PC-3 (cell line): ENCODE measurements at regions not wholly inside any gene's neighbourhood (a gene's known extent, or its start where the extent isn't known, plus 50 kb on each side); places are given as distances from the start of the nearest gene placed in this dataset.
A peak's percentile ranks its signal among the peaks of the same experiment; 100 is the strongest.

Experiments used
- ATAC-seq: fragments of 200-7000 bp; cut with Tn5 transposase; 2 replicates; pipeline ENCODE4 v1.9.1; 2020; ENCODE audit warnings: mild to moderate bottlenecking, moderate library complexity
- BruUV-seq: library from RNA; stranded (reverse); fragments of 400-500 nt; replicated peaks from 2 replicates; lab custom pipeline; 2021; lab: Mats Ljungman, UMichigan
- CTCF ChIA-PET: fragments of 300-600 bp; sonication (Branson Sonifier 250); formaldehyde crosslinking; loops from one replicate; lab custom pipeline; 2022; ENCODE audit warnings: antibody characterized with exemption; lab: Charles Lee
- POLR2A ChIA-PET: fragments of 300-600 bp; sonication (Branson Sonifier 250); formaldehyde crosslinking; loops from one replicate; lab custom pipeline; 2022; ENCODE audit warnings: antibody characterized with exemption; ENCODE audit not compliant: unreplicated experiment; lab: Charles Lee
- DNase-seq: peaks from one replicate; pipeline ENCODE4 v3.0.0-alpha.2; 2015
- H2AFZ ChIP-seq: fragments of 300-600 bp; sonication (generic); 2 replicates; pipeline ENCODE4 v1.6.0; 2016; ENCODE audit warnings: antibody characterized with exemption, low read length
- H3F3A ChIP-seq: fragments of 300-600 bp; sonication (generic); one replicate; pipeline ENCODE4 v1.6.0; 2017; ENCODE audit warnings: antibody characterized with exemption, low read length, control low read depth, mild to moderate bottlenecking; ENCODE audit not compliant: unreplicated experiment
- H3K27ac ChIP-seq: fragments of 300-600 bp; sonication (generic); 2 replicates; pipeline ENCODE4 v1.5.1; 2016; ENCODE audit warnings: mild to moderate bottlenecking, low read length
- H3K27me3 ChIP-seq: fragments of 300-600 bp; sonication (generic); 2 replicates; pipeline ENCODE4 v1.6.1; 2016; ENCODE audit warnings: low read length, mixed read lengths
- H3K36me3 ChIP-seq: fragments of 300-600 bp; sonication (generic); 2 replicates; pipeline ENCODE4 v1.6.1; 2016; ENCODE audit warnings: low read depth, mixed run types, low read length, mixed read lengths
- H3K4me1 ChIP-seq: fragments of 300-600 bp; sonication (generic); 2 replicates; pipeline ENCODE4 v1.5.1; 2016; ENCODE audit warnings: low read length; ENCODE audit not compliant: insufficient read depth
- H3K4me2 ChIP-seq: fragments of 300-600 bp; sonication (generic); 2 replicates; pipeline ENCODE4 v1.6.0; 2016; ENCODE audit warnings: low read length
- H3K4me3 ChIP-seq: fragments of 300-600 bp; sonication (generic); 2 replicates; pipeline ENCODE4 v1.5.1; 2016; ENCODE audit warnings: mild to moderate bottlenecking, low read length, mixed read lengths
- H3K79me2 ChIP-seq: fragments of 300-600 bp; sonication (generic); 2 replicates; pipeline ENCODE4 v1.6.1; 2017; ENCODE audit warnings: low read length, mixed read lengths
- H3K9ac ChIP-seq: fragments of 300-600 bp; sonication (generic); 2 replicates; pipeline ENCODE4 v1.6.0; 2016; ENCODE audit warnings: mild to moderate bottlenecking, low read length
- H3K9me2 ChIP-seq: fragments of 300-600 bp; sonication (generic); replicated peaks from 2 replicates; pipeline ENCODE4 v1.6.1; 2016; ENCODE audit warnings: mixed run types, low read length, mixed read lengths
- H3K9me3 ChIP-seq: fragments of 300-600 bp; sonication (generic); 2 replicates; pipeline ENCODE4 v1.6.1; 2016; ENCODE audit warnings: low read length, mixed read lengths
- H4K20me1 ChIP-seq: fragments of 300-600 bp; sonication (generic); 2 replicates; pipeline ENCODE4 v1.6.1; 2016; ENCODE audit warnings: low read length, mixed read lengths
- EZH2 ChIP-seq: fragments of 300-600 bp; sonication (generic); IDR thresholded peaks from one replicate; pipeline ENCODE4 v1.6.1; 2017; ENCODE audit warnings: antibody characterized with exemption, mild to moderate bottlenecking, low read length; ENCODE audit not compliant: unreplicated experiment
- EZH2phosphoT487 ChIP-seq: fragments of 300-600 bp; sonication (generic); IDR thresholded peaks from 2 replicates; pipeline ENCODE4 v1.6.1; 2018; ENCODE audit warnings: mild to moderate bottlenecking, antibody characterized with exemption, low read length, borderline replicate concordance
- intact Hi-C: fragments of 100-400 bp; cut with micrococcal nuclease; formaldehyde crosslinking; loops from 2 replicates; pipeline ENCODE4 v1.9.0; 2023
- TF ChIP-seq, protein P1 (sequence below): fragments of 300-600 bp; sonication (generic); conservative IDR thresholded peaks from 2 replicates; pipeline ENCODE4 v1.5.1; 2017; ENCODE audit warnings: antibody characterized with exemption, low read depth, mild to moderate bottlenecking, low read length

DNA sequence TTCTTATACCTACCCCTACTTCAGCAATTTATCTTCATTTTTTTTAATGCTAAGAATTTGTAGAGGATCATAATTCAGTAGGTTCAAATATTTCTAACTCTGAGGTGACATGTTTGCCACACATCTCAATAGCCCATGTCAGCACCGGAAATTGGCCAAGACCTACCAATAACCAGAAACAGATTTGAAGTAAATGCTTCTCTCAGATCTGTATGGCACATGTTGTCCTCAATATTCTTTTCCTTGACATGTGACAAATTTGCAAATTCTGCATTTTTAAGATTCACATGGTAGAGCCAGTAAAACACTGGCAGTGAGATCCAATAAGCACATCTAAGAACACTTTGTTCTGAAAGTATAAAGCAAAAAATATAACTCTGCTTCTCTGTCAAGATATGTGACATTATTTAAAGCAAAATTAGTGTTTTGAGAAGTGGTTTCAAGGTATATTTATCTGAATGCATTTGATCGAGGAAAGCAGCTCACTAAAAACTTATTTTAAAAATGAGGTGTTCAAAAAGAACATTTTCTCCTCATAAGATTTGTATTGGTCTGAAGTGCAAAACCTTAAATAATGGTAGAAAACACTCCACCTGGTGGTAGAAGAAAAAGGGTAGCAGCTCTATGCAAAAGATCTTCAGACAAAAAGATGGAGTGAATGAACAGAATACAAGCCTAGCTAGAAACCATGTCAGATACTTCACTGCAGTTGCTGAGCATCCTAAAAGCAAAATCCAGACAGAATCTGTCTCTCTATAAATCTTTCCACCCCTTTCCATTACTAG, 513.8 kb upstream of the FAM241A start:
- POLR2A ChIA-PET = no interaction called here
- H3K36me3 ChIP-seq = no peaks in the 10 kb centered on the region
- H3K27ac ChIP-seq = no peak overlapping the region
- no peaks in the 10 kb centered on the region for H4K20me1 ChIP-seq
- no peaks in the 10 kb centered on the region for H3F3A ChIP-seq
- no peak overlapping the region for H3K4me2 ChIP-seq
- CTCF ChIA-PET = interaction anchor here (1.0 kb wide), 1 partner anchor 495 kb away, joined by 4 read pairs; no protein-coding TSS in a partner anchor
- no TSS peak for BruUV-seq
- peaks cover 23% of the 10 kb centered on the region for H3K27me3 ChIP-seq
- no peaks in the 10 kb centered on the region for H3K9me2 ChIP-seq
- no peaks in the 10 kb centered on the region for H3K4me1 ChIP-seq
- no peak for TF ChIP-seq EZH2
- TF ChIP-seq, protein P1, sequence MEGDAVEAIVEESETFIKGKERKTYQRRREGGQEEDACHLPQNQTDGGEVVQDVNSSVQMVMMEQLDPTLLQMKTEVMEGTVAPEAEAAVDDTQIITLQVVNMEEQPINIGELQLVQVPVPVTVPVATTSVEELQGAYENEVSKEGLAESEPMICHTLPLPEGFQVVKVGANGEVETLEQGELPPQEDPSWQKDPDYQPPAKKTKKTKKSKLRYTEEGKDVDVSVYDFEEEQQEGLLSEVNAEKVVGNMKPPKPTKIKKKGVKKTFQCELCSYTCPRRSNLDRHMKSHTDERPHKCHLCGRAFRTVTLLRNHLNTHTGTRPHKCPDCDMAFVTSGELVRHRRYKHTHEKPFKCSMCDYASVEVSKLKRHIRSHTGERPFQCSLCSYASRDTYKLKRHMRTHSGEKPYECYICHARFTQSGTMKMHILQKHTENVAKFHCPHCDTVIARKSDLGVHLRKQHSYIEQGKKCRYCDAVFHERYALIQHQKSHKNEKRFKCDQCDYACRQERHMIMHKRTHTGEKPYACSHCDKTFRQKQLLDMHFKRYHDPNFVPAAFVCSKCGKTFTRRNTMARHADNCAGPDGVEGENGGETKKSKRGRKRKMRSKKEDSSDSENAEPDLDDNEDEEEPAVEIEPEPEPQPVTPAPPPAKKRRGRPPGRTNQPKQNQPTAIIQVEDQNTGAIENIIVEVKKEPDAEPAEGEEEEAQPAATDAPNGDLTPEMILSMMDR = peak; percentile 57
- ATAC-seq = no peak
- no peak overlapping the region for H2AFZ ChIP-seq
- no peaks in the 10 kb centered on the region for H3K79me2 ChIP-seq
- H3K4me3 ChIP-seq = no peak overlapping the region
- DNase-seq = peak; percentile 36
- no peaks in the 10 kb centered on the region for H3K9me3 ChIP-seq
- intact Hi-C loops = loop anchor here (2.0 to 5.0 kb wide), 5 partner anchors 349 to 1634 kb away; no protein-coding TSS in a partner anchor
- H3K9ac ChIP-seq = no peak overlapping the region

DNA sequence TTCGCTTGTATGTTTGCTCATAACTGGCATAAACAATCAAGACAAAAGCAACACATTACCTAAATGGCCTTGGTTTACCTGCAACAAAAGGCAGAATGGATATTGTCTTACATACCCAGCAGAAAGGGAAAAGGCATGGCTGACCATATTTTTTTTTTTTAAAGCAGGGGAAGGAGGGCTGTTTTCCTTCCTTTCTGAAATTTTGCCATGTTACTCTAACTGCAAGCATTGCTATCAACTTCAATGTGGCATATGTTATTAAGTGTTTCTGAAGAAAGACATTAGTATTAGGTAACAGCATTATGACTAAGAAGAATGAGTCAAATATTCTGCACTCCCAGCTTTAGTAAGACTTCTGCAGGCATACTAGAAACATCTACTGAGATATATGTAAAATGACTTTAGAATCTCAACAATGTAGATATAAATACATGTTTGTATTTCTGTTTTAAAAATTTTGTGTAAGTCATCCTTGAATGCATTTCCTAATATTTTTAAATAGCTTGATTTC, 512.6 kb upstream of the FAM241A start:
- ATAC-seq (no peak), DNase-seq (peak; percentile 16)
- TF ChIP-seq EZH2 (no peak), EZH2phosphoT487 (no peak)
- TF ChIP-seq, protein P1 = no peak
- POLR2A ChIA-PET = no interaction called here
- no peak overlapping the region for H3K27ac ChIP-seq
- no peaks in the 10 kb centered on the region for H3K9me3 ChIP-seq
- no peaks in the 10 kb centered on the region for H3K79me2 ChIP-seq
- H3K4me2 ChIP-seq = no peak overlapping the region
- H3K4me3 ChIP-seq = no peak overlapping the region
- intact Hi-C loops = loop anchor here (5.0 kb wide), 4 partner anchors 350 to 1635 kb away; no protein-coding TSS in a partner anchor
- no peak overlapping the region for H2AFZ ChIP-seq
- CTCF ChIA-PET = no interaction called here
- no peaks in the 10 kb centered on the region for H3F3A ChIP-seq
- H3K9ac ChIP-seq = no peak overlapping the region
- H3K4me1 ChIP-seq = no peaks in the 10 kb centered on the region
- no TSS peak for BruUV-seq
- H3K27me3 ChIP-seq = peaks cover 32% of the 10 kb centered on the region
- no peaks in the 10 kb centered on the region for H4K20me1 ChIP-seq
- no peaks in the 10 kb centered on the region for H3K9me2 ChIP-seq
- H3K36me3 ChIP-seq = no peaks in the 10 kb centered on the region
